Ovary (tissue), 3 donors: ENCODE measurements at regions not wholly inside any gene's neighbourhood (a gene's known extent, or its start where the extent isn't known, plus 50 kb on each side); places are given as distances from the start of the nearest gene placed in this dataset.

Source experiments
- CTCF ChIP-seq, 3 donors: fragments of 450-650 bp in 2 of 3; fragments of 200-600 bp in 1 of 3; IDR thresholded peaks; one replicate each; pipeline versions ENCODE4 v1.5.1 to v1.8.0; 2016 to 2022; ENCODE audit warnings: antibody characterized with exemption in 3 of 3, mild to moderate bottlenecking in 1 of 3
- EP300 ChIP-seq: sonication (generic); formaldehyde crosslinking; IDR thresholded peaks from one replicate; pipeline ENCODE4 v1.6.1; 2017; ENCODE audit warnings: antibody characterized with exemption
- POLR2A ChIP-seq: fragments of 450-650 bp; IDR thresholded peaks from one replicate; pipeline ENCODE4 v1.6.1; 2017; ENCODE audit warnings: antibody characterized with exemption, mild to moderate bottlenecking, moderate library complexity
- donor health status: DM: no; HTN: no; CAD: no.

- TF ChIP-seq CTCF (IDR thresholded peaks at IDR 0.05): no peak
- no peak for TF ChIP-seq POLR2A
- no peak for TF ChIP-seq EP300
These were observed 340.9 kb downstream of the RASEF start for GRCh38 chr9:82722051-82722450.
